GM19351 (cell line): ENCODE measurements at regions not wholly inside any gene's neighbourhood (a gene's known extent, or its start where the extent isn't known, plus 50 kb on each side); places are given as distances from the start of the nearest gene placed in this dataset.

ENCODE experiments used
- ATAC-seq: cut with Tn5 transposase; IDR thresholded peaks from one replicate; pipeline ENCODE4 v1.9.1; 2021; ENCODE audit warnings: mild to moderate bottlenecking, moderate library complexity; ENCODE audit not compliant: unreplicated experiment

- no peak for ATAC-seq
Observed at GRCh38 chr13:85408415-85408814, 390.8 kb downstream of the SLITRK6 start.

- no peak for ATAC-seq
Observed at GRCh38 chr13:85406269-85406975, 392.8 kb downstream of the SLITRK6 start.

- ATAC-seq = no peak
Observed at GRCh38 chr13:85405316-85405897, 393.8 kb downstream of the SLITRK6 start.

DNA sequence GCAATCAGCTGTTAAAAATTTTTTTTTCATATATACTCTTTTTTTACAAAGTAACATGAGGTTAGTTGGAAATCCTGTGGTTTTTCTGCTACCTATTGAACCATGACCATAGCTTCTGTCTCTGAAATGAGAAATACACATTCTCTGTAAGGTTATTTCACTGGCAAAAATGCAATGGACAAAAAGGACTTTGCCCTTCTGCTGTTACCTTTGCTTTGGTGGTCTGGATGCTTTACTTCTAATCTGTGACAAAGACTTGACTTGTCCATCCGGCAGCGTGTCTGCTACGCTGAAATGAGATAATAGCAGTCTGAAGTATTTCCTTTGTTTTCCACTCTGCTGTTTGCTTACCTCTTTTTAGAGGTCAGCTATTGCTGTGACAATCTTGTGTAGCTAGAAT lies 412.8 kb downstream of the SLITRK6 start:
- ATAC-seq = no peak

- ATAC-seq = no peak
Observed at GRCh38 chr13:85383291-85383690, 415.9 kb downstream of the SLITRK6 start.

GRCh38 chr13:85381082-85381481 lies 418.1 kb downstream of the SLITRK6 start:
- ATAC-seq = no peak

DNA sequence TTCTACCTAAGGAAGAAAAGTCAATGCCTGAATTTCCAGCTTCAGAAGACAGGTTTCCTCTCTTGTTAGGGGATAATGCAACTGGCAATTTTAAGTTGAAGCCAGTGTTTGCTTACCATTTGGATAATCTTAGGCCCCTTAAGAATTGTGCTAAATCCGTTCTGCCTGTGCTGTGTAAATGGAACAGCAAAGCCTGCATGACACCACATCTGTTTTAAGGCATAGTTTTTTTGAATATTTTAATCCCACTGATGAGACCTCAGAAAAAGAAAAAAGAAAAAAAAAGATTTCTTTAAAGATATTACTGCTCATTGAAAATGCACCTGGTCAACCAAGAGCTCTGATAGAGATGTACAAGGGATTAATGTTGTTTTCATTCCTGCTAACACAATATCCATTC lies 419.2 kb downstream of the SLITRK6 start:
- ATAC-seq = no peak

DNA sequence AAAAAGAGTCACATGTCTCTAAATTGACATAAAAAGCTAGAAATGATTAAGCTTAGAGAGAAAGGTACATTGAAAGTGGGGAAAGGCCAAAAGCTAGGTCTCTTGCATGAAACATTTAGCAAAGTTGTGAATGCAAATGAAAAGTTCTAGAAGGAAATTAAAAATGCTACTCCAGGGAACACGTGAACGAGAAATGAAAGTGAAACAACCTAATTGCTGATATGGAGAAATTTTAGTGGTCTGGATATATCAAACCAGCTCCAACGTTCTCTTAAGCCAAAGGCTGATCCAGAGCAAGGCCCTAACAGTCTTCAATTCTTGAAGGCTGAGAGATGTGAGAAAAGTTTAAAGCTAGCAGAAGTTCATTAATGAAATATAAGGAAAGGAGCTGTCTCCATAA lies 419.8 kb downstream of the SLITRK6 start:
- ATAC-seq = no peak

DNA sequence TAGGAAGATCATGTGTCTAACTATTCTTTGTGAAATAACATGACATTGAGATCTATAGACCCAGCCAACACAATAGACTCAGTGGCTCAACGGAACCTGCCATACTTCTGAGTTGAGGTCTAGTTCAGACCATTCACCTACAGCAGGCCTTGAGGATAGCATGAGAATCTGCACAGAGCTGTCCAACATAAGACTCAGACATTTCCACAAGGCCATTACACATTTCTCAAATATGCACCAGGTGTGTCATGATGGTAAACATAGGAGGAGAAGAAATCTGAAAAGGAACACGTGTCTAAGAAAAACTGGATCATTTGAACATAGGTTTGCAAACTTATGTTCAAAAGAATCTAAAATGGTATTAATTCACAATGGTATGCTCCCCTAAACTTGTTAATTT lies 421.4 kb downstream of the SLITRK6 start:
- ATAC-seq = no peak

GRCh38 chr13:85373322-85373721 lies 425.9 kb downstream of the SLITRK6 start:
- ATAC-seq = no peak

- ATAC-seq = no peak
Observed at GRCh38 chr13:85371254-85371653, 428.0 kb downstream of the SLITRK6 start.

GRCh38 chr13:85368686-85369085 lies 430.5 kb downstream of the SLITRK6 start:
- ATAC-seq = no peak

DNA sequence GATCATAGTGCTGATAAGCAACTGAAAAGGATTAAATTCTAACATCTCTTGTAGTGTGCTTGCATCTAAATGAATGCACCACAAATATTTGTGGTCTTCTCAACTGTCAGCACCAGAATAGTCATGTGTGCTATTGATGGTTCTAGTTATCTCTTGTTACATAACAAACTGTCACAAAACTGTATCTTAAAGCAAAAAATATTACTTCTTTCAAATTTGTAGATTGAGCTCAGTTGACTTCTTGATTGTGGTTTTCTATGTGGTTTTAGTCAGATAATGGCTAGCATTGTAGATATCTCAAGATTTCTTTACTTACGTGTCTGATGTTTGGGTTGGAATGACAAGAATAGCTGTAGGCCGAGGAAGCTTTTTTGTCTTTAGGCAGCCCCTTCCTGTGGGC lies 431.3 kb downstream of the SLITRK6 start:
- no peak for ATAC-seq

DNA sequence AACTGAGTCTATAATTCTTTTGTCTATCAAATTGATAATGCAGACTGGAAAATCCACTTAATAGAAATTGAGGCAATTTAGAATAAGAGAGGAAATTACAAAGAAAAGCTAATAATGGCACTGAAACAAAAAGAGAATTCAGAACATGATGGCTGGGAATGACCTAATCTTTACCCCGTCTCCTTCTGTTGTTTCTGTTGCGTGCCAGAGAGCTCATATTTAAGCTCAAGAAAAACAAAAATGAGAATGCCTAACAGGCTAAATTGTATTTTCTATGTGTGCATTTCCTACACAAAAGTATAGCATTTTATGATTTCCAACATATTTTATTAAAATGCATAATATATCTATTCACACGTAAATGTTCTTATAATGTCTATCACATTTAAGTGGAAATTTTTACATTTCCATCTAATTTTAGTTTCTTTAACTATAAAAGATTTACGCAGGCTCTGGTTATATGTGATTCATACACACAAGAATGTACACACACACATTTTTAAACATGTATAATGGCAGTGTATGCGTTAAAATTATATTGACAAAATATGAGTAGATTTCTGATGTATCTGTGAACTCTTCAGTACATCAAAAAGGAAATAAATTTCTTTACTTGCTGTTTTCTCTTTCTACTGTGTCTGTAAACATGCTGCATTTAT lies 432.3 kb downstream of the SLITRK6 start:
- no peak for ATAC-seq

GRCh38 chr13:85363504-85363903 lies 435.7 kb downstream of the SLITRK6 start:
- ATAC-seq = no peak

- no peak for ATAC-seq
Observed at GRCh38 chr13:85362980-85363379, 436.2 kb downstream of the SLITRK6 start.

- no peak for ATAC-seq
Observed at GRCh38 chr13:85347251-85347650, 452.0 kb downstream of the SLITRK6 start.

GRCh38 chr13:85334187-85334586 lies 465.0 kb downstream of the SLITRK6 start:
- ATAC-seq = no peak

- ATAC-seq = no peak
Observed at GRCh38 chr13:85333506-85334020, 465.7 kb downstream of the SLITRK6 start.

GRCh38 chr13:85332615-85333014 lies 466.6 kb downstream of the SLITRK6 start:
- no peak for ATAC-seq

DNA sequence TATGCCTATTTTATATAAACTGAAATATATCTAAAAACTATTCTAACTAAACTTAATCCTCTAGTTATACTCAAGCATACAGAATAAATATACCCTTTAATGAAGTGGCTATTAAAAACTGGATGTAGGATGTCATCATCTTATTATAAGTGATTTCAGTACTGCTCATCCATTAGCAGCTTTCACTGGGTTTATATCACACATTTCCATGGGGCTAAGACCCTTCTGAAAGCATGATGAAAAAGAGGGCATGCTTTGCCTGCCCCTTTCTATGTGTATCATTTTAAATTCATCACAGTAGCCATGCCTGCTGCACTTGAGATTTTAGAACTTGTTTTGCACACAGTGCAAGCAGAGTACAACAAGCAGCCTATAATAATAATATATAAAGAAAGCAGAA lies 477.5 kb downstream of the SLITRK6 start:
- no peak for ATAC-seq

DNA sequence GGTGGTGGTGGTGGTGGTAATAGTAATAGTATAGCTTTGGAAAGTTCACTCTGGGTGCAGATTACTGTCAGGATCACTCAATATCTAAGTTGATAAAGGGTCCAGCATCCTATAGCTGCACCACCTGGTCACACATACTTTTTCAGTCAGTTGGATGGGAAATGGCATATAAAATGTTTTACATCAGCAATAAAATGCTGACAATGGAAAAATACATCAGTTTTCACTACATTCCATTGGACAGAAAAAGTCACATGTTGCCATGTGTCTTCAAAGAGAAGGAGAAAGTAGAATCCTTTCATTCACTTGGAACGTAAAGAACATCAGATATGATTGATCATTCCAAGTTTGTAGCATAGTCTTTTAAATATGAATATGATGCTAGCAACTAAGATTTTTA lies 481.4 kb downstream of the SLITRK6 start:
- no peak for ATAC-seq
